GM19438 (cell line): ENCODE measurements at regions not wholly inside any gene's neighbourhood (a gene's known extent, or its start where the extent isn't known, plus 50 kb on each side); places are given as distances from the start of the nearest gene placed in this dataset.

Experiments used
- ATAC-seq: cut with Tn5 transposase; IDR thresholded peaks from one replicate; pipeline ENCODE4 v1.9.1; 2021; ENCODE audit warnings: low read depth; ENCODE audit not compliant: unreplicated experiment

- no peak for ATAC-seq
These were observed 139.9 kb downstream of the MRPL57 start for GRCh38 chr13:21316376-21316775.

GRCh38 chr13:21318891-21319532, 140.1 kb downstream of the ZDHHC20 start:
- no peak for ATAC-seq

GRCh38 chr13:21319869-21320641, 139.0 kb downstream of the ZDHHC20 start:
- ATAC-seq = no peak

DNA sequence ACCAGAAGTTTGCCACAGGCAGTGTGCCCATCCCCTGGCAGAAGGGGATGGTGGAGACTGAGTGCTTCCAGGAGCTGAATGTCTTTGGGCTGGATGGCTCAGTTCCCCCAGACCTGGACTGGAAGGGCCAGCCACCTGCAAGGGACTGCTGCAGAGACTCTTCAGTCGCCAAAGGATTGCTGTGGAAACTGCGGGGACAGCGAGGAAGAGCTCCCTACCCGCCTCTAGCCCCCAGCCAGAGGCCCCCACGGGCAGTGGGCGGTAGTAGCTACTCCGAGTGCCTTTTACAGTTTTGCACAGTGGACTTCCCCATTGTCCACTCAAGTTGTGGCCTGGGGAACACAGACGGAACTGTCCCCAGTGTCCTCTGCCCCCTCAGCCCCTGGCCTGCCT, 138.5 kb downstream of the ZDHHC20 start:
- no peak for ATAC-seq

- no peak for ATAC-seq
These were observed 137.8 kb downstream of the ZDHHC20 start for GRCh38 chr13:21321269-21321668.

GRCh38 chr13:21322327-21322965, 136.7 kb downstream of the ZDHHC20 start:
- ATAC-seq = no peak
